OCI-LY3 (cell line): ENCODE measurements at regions not wholly inside any gene's neighbourhood (a gene's known extent, or its start where the extent isn't known, plus 50 kb on each side); places are given as distances from the start of the nearest gene placed in this dataset.

Experiments
- CTCF ChIP-seq: fragments of 200-600, 300-600 bp; sonication (generic); IDR thresholded peaks from 2 replicates; pipeline ENCODE4 v1.5.1; 2014; ENCODE audit warnings: antibody characterized with exemption, low read length, low read depth
- EZH2phosphoT487 ChIP-seq: fragments of 200-600 bp; shearing (Covaris generic); IDR thresholded peaks from 2 replicates; pipeline ENCODE4 v1.6.1; 2018; ENCODE audit warnings: antibody characterized with exemption, mixed run types, low read depth

- no peak for TF ChIP-seq EZH2phosphoT487
- no peak for TF ChIP-seq CTCF
Observed at GRCh38 chr18:39838831-39839230, 2116.2 kb upstream of the PIK3C3 start.
